GM18505 (cell line): ENCODE measurements at regions not wholly inside any gene's neighbourhood (a gene's known extent, or its start where the extent isn't known, plus 50 kb on each side); places are given as distances from the start of the nearest gene placed in this dataset.

ENCODE experiments used
- ATAC-seq: cut with Tn5 transposase; IDR thresholded peaks from one replicate; pipeline ENCODE4 v1.9.1; 2021; ENCODE audit not compliant: unreplicated experiment
- POLR2A ChIP-seq: IDR thresholded peaks from 4 replicates; pipeline ENCODE4 v1.6.1; 2011; ENCODE audit warnings: borderline replicate concordance; ENCODE audit not compliant: insufficient read depth, insufficient read length; ENCODE audit errors: extremely low read depth

DNA sequence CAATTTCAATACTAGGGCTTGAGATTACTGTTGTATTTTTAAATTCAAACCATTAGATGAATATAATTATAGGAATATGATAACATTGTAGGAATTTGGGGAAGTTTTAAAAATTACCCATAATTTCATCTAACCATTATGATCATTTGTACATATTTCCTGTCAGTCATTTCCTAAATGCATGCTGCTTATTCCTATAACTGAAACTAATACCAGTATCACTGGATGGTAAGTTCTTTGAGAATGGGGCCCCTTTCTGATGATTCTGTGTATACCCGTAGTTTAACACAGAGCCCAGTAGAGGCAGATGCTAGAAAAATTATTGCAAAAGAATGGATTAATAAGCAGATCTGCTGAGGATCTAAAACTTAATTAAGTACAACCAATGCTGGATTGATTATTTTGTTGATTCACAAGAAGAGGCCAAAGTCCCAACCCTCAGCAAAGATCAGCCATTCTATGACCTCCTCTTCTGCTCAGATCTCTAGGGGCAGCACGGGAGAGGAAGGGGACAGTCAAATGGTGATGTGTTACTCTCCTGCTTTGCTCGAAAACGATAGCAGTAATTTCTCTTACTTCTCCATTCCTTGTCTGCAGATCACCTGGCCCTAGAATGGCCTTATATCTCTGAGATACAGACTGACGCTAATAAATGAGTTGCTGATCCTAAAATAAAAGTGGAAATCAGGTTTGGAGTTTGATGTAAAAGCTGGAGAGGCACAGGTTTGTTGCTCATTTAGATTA lies 69.5 kb upstream of the PELI1 start:
- TF ChIP-seq POLR2A = peak; percentile 35
- ATAC-seq = peak; percentile 37

DNA sequence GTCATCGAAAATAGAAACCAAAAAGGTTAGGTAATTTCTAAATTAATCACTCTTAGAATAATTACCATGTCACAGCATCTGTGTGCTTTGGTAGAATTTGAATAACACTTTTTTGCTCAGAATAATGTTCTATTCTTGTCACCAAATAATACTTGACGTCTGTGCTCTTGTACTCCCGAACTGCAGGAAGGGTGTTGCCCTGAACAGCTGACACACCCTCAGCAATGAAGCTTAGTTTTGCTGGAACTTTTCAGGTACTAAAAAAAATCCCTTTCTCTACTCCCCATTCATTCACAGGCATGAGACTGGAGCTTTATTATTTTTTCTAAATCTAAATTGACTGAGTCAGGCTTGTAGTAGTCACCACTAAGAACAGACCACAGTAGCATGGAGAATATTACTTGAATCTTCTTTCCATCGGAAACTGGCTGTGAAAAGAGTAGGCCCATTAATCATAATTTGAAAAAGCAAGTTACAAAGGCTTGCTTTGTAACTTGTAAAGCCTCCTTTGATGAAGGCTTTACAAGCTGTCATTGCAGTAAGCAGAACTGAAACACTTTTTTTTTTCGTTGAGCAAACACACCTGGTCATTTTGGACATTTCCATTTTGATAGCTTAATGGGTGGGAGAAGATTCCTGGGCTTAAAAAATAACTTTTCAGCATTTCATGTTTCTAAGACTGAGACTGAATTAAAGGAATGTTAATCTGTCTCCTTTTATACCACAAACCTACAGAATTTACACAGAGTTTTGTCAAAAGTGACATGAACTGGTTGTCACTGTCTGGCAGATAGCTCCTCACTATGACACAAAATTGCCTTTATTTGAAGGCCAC lies 70.3 kb upstream of the PELI1 start:
- peak; percentile 26 for TF ChIP-seq POLR2A
- ATAC-seq = peak; percentile 61

DNA sequence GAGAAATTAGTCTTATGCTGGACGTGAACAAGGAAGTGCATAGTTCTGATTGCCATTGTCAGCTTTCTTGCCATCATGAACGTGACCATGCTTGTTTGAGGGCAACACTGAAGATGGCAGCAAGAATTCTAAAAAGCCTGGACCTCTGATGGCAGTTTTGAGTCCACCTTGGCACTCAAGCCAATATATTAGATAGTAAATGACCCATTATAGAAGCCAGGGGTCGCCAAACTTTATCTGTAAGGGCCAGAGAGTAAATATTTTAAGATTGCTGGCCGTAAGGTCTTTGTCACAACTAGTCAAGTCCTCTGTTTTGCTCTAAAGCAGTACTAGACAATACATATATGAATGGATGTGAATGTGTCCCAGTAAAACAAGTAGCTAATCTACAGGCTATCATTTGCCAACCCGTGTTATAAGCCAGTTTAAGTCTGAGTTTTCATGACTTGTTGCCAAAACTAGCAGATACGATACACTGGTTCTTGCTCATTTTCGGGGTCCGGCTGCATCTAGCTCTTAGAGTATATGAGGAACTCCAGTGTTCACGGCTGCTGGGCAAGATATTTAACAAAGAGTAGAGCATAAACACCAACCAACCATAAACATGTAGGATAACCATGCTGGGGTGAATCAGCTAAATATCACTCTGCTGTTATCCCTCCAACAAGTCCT lies 73.1 kb upstream of the PELI1 start:
- ATAC-seq = no peak
- no peak for TF ChIP-seq POLR2A

DNA sequence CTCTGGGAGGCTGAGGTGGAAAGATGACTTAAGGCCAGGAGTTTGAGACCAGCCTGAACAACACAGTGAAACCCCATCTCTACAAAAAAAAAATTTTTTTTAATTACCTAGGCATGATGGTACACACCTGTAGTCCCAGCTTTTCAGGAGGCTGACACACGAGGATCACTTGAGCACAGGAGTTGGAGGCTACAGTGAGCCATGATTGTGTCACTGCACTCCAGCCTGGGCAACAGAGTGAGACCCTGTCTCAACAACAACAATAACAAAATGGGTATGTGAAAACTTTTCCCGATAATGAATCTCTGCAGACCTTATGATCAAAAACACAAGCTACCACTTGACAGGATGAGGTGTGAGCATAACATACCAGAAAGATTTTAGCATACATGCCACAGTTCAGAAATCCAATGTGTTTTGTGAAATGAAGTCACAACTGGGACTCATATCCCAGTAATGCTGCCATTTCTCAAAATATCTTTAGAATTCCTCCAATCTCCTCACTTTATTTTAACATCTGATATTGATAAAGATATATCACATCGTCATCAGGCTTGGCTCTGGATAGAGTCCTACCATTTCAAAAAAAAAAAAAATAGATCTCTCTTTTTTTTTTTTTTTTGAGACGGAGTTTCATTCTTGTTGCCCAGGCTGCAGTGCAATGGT lies 74.0 kb upstream of the PELI1 start:
- no peak for ATAC-seq
- no peak for TF ChIP-seq POLR2A

DNA sequence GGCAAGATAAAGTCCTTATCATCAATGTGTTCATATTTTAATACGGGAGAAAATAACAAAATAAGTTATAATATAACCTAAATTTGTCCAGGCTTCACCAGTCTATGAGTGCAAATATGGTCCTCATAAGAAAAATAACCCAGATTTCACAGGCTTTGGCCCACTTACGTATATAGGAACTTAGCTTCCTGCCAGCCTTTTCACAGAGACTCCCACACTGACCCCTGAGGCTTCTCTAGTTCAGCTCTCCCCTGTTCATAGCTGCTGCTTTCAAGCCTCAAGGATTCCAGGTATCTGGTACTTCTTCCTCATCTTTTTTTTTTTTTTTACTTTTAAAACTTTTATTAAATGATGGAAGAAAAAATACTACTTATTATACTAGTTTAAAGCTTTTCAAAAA lies 74.9 kb upstream of the PELI1 start:
- TF ChIP-seq POLR2A = no peak
- no peak for ATAC-seq

DNA sequence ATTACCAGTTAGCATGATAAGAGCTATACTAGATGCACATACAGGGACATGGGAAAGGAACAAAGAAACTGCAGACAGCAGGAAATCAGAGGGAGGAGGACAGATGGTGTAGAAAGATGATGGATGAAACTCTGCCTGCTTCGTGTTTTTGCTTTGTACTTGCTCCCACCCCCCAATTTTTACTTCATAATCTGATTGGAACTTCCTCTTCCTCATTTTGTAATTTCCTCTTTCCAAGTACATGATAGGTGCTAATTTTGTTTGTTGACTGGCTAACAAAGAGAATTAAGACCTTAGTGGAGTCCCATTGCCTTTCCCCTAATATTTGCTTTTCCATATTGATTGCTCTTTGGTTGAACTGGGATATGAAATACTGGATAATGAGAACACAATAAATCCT lies 76.0 kb upstream of the PELI1 start:
- no peak for ATAC-seq
- no peak for TF ChIP-seq POLR2A

DNA sequence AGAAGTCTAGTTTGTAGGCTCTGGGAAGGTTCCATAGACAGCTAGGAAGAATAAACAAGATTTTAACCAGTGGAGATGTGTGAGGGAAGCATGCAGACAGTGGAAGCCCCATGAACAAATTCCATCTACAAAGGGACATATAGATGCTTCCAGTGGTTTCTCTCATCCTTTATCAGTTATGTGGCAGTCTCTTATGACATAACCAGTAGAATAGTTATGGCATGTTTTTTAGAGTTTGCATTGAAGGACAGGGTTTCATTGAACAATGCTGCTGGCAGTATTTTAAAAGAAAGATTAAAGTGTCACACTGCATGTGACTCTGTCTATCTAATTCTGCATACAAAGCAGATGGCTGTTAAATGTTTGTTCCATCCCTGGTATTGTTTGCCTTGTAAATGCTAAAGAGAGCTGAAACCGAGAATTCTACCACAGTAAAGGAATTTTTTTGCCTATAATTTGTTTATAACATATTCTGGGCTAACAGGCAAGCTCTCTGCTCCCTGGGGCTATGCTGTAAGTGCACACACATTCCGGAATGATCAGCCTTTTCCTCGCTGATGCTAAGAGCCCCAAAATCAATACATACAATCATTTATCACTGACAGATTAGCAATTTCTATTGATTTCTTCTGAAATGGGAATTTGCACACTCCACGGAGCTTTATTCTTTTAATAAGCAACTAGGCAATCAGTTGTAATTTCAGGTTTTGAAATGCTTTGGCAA lies 76.8 kb upstream of the PELI1 start:
- TF ChIP-seq POLR2A = no peak
- no peak for ATAC-seq

DNA sequence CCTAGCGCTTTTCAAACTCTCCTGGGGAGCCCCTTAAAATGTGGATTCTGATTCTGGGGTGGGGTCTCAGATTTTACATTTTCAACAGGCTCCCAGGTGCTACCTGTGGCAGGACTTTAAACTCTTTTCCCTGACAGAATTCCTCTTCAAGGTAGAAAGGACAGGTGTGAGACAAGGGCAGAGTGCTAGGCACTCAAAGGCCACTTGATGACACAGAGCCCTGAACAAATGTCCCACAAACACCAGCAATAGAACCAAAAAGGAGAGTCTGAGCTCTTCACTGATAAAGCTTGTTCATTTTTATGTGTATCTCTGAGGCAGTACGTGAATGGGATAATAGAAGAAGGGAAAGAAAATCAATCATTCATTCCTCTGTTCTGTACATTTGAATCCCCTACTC lies 77.7 kb upstream of the PELI1 start:
- ATAC-seq = no peak
- TF ChIP-seq POLR2A = no peak

DNA sequence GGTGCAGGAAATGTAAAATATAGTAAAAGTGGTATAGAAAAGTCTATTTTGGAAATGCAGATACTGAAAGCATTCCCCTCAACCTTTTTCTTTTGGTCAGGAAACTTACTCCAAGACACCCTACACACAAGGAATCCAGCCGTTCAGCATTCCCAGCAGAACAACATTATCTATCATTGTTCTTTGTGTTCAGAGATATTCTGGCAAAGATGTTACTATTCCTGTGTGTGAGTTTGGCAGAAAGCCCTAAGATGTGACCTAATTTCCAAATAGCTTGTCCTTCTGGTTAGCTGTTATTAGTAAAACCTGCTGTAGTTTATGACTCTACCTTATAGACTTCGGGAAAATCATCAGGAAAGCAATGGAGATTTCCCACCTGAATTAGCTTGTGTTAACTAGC lies 78.1 kb upstream of the PELI1 start:
- TF ChIP-seq POLR2A = no peak

DNA sequence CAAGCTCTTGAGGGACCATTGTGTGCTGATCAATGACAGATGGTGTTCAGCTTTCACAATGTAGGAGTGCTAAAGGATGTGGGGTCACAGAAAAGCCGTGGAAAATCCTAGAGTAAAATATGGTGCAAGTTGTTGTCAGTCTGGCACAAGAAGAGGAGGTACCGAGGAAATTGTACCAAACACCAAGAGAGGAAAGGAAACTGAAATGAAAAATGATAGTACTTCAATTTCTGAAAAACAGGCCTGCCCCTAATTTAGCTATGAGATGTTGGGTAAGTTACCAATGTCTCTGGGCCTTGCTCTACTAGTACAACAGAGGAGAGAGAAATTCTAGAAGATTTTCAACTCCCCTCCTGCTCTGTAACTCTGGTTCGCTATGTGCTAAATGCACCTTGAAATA lies 78.8 kb upstream of the PELI1 start:
- no peak for ATAC-seq
- TF ChIP-seq POLR2A = no peak

More for the DNA sequence above, 78.1 kb upstream of the PELI1 start:
- no peak for ATAC-seq

DNA sequence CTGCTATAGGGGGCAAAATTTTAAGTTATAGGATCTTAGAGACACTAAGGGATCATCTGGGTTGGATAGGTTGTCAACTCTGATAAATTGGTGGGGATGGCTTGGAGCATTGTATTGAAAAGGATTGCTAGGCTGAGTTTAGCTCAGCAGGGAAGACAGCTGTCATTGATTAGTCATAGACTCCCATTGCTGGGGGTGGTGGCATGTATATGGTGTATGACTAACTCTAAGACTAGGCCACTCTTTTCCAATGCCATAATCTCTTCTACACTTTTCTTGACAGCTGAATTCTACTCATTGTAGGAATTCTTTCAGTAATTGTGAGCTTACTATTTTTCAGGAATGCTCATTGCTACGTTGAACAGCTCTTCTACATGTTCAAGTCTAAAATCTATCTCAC lies 81.3 kb upstream of the PELI1 start:
- no peak for TF ChIP-seq POLR2A
- no peak for ATAC-seq

DNA sequence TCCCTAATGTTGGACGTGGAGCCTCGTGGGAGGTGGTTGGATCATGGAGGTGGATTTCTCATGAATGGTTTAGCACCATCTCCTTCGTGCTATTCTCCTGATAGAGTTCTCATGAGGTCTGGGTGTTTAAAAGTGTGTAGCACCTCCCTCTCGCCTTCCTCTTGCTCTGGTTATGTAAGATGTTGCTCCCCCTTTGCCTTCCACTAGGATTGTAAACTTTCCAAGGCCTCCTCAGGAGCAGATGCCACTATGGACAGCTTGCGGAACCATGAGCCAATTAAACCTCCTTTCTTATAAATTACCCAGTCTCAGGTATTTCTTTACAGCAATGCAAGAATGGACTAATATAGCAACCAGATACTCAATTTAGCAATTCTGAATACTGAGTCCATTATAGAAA lies 82.4 kb upstream of the PELI1 start:
- ATAC-seq = no peak
- TF ChIP-seq POLR2A = no peak
